ENCODE measurements at regions not wholly inside any gene's neighbourhood (a gene's known extent, or its start where the extent isn't known, plus 50 kb on each side); places are given as distances from the start of the nearest gene placed in this dataset.

DNA sequence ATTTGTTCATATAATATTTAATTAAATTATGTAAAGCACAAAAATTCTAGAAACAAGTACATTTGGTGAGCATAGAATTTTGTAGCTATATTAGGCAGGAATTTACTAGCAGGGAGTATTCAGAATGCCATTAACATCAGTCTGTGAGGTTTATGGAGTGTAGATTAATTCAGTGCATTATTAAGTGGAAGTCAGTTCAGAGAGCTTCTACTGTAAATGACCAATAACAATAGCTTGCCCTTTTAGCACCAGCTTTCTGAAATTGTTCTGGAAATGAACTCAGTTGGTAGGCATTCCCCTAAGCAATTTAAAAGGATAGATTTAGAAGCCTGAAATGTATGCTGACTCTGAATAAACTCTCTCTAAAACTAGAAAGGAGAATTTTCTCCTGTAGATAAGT lies 208.2 kb upstream of the CNTNAP5 start:
- TF ChIP-seq, protein P1, sequence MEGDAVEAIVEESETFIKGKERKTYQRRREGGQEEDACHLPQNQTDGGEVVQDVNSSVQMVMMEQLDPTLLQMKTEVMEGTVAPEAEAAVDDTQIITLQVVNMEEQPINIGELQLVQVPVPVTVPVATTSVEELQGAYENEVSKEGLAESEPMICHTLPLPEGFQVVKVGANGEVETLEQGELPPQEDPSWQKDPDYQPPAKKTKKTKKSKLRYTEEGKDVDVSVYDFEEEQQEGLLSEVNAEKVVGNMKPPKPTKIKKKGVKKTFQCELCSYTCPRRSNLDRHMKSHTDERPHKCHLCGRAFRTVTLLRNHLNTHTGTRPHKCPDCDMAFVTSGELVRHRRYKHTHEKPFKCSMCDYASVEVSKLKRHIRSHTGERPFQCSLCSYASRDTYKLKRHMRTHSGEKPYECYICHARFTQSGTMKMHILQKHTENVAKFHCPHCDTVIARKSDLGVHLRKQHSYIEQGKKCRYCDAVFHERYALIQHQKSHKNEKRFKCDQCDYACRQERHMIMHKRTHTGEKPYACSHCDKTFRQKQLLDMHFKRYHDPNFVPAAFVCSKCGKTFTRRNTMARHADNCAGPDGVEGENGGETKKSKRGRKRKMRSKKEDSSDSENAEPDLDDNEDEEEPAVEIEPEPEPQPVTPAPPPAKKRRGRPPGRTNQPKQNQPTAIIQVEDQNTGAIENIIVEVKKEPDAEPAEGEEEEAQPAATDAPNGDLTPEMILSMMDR (IDR thresholded peaks at IDR 0.05; ENCODE audit: borderline replicate concordance, extremely low read depth, low read length, poor library complexity, severe bottlenecking), result no peak
- no peak for TF ChIP-seq EZH2 (IDR thresholded peaks at IDR 0.05; ENCODE audit: borderline replicate concordance, low read depth, low read length, severe bottlenecking)

All from DND-41 (cell line).